ENCODE measurements at regions not wholly inside any gene's neighbourhood (a gene's known extent, or its start where the extent isn't known, plus 50 kb on each side); places are given as distances from the start of the nearest gene placed in this dataset.
"Not testable (repeated sequence)": the region's sequence is repeated elsewhere in the genome, so short reads cannot be mapped to it uniquely, and the experiment has no call there.

DNA sequence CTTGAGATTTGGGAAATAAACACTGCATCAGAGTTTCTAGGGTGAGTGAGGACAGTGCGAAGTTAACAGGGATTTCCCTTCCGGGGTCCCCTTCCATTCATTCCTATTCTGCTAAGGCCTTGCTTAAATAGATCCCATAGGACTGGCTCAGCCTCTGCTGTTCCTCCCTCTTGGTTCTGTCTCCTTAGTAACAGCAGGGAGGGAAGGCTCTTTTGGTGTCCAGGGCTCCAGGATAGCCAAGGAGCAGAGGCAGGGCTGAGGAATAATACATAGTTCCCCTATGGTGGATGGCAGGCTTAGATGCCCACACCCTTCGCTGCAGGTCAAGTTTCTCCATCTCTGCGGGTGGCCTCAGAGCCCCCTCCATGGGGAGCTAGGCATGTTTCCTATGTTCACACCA is 591.7 kb downstream of the ACTL7B start:
- H3K36me3 ChIP-seq (ENCODE audit: control insufficient read depth, insufficient read depth, low read length): no peaks in the 10 kb centered on the region
- FAIRE-seq: no peak
- H3K4me3 ChIP-seq (ENCODE audit: low read depth, low read length): no peak overlapping the region
- H3K27me3 ChIP-seq (ENCODE audit: control insufficient read depth, insufficient read depth, low read length): no peaks in the 10 kb centered on the region
- no peak for DNase-seq (ENCODE audit: low read depth)
- TF ChIP-seq CTCF (IDR thresholded peaks at IDR 0.05; ENCODE audit: insufficient read depth, low read length, severe bottlenecking): no peak

DNA sequence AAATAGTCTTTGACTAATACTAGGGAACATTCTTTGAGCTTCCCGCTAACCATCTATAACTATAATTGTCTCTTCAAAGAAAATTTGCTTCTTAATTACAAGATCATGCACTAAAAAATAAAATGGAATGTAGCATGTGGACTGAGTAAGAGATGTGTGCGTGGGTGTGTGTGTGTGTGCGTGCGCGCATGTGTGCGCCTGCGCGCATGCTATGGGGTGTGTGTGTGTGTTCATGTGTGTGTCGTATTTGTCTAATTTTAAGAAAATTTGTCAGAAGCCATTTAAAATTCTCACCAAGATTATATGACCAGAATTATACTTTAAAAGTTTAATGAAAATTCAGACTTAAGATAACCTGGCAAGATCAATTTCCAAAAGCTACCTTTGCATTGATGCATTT is 593.0 kb downstream of the ACTL7B start:
- no peaks in the 10 kb centered on the region for H3K36me3 ChIP-seq (ENCODE audit: control insufficient read depth, insufficient read depth, low read length)
- no peak for TF ChIP-seq CTCF (IDR thresholded peaks at IDR 0.05; ENCODE audit: insufficient read depth, low read length, severe bottlenecking)
- no peak overlapping the region for H3K4me3 ChIP-seq (ENCODE audit: low read depth, low read length)
- DNase-seq (ENCODE audit: low read depth): no peak
- no peaks in the 10 kb centered on the region for H3K27me3 ChIP-seq (ENCODE audit: control insufficient read depth, insufficient read depth, low read length)
- no peak for FAIRE-seq

DNA sequence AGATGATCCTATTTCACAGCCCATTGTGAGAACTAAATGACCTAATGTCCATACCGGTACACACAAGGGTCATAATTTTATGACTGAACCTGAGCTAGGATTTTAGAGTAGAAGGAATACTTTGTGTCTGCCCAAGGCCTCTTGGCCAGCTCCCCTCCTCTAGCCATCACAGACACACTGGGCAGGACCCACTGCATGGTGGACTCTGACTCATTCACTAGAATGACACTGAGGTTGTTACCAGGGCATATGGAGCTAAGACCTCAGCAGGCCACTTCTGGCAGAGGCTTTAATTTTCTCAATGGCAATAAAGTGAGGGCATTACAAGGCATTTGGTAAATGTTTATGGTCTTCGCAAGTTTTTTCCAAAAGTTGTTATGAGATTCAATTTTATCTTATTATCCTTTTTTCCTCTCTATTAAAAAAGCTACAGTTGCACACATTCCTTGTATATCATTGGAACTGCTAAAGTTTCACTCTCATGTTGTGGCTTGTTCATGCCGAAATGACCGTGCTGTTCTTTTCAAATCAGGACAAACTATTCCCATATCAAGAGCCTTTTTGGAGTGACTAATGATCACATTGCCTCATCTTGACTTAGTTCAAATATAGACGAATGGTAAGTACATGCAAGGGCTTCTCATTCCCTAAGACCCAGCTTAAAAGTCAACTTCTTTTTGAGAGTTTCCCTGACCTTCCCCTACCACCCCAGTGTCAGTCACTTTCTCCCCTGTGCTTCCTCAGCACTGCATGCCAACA is 595.7 kb downstream of the ACTL7B start:
- H3K27me3 ChIP-seq (ENCODE audit: control insufficient read depth, insufficient read depth, low read length): no peaks in the 10 kb centered on the region
- FAIRE-seq: peak; percentile 23
- no peaks in the 10 kb centered on the region for H3K36me3 ChIP-seq (ENCODE audit: control insufficient read depth, insufficient read depth, low read length)
- no peak for TF ChIP-seq CTCF (IDR thresholded peaks at IDR 0.05; ENCODE audit: insufficient read depth, low read length, severe bottlenecking)
- peak; percentile 99 for DNase-seq (ENCODE audit: low read depth)
- no peak overlapping the region for H3K4me3 ChIP-seq (ENCODE audit: low read depth, low read length)

GRCh38 chr9:108258640-108259039 is 597.1 kb downstream of the ACTL7B start:
- FAIRE-seq (no peak), DNase-seq (ENCODE audit: low read depth) (no peak)
- H3K4me3 ChIP-seq (ENCODE audit: low read depth, low read length): no peak overlapping the region
- no peaks in the 10 kb centered on the region for H3K27me3 ChIP-seq (ENCODE audit: control insufficient read depth, insufficient read depth, low read length)
- TF ChIP-seq CTCF (IDR thresholded peaks at IDR 0.05; ENCODE audit: insufficient read depth, low read length, severe bottlenecking): no peak
- no peaks in the 10 kb centered on the region for H3K36me3 ChIP-seq (ENCODE audit: control insufficient read depth, insufficient read depth, low read length)

GRCh38 chr9:108257382-108257781 is 598.4 kb downstream of the ACTL7B start:
- FAIRE-seq: no peak
- DNase-seq (ENCODE audit: low read depth): peak; percentile 78
- Histone ChIP-seq H3K36me3 (ENCODE audit: control insufficient read depth, insufficient read depth, low read length) (no peaks in the 10 kb centered on the region), H3K27me3 (ENCODE audit: control insufficient read depth, insufficient read depth, low read length) (no peaks in the 10 kb centered on the region), H3K4me3 (ENCODE audit: low read depth, low read length) (no peak overlapping the region)
- no peak for TF ChIP-seq CTCF (IDR thresholded peaks at IDR 0.05; ENCODE audit: insufficient read depth, low read length, severe bottlenecking)

DNA sequence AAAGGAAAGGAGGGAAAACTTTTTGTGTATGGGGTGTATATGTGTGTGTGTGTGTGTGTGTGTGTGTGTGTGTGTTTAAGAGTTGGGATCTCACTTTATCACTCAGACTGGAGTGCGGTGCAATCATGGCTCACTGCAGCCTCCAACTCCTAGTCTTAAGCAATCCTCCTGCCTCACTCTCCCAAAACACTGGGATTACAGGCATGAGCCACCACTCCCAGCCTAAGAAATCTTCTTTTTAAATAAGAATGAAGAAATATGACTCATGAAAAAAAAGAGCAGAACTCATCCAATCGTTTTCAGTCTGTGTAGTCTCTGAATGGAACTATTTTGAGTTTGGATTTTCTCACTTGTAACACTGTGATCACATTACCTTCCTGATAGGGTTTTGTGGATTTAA is 601.5 kb downstream of the ACTL7B start:
- no peak for FAIRE-seq

GRCh38 chr9:108247391-108247790 is 608.4 kb downstream of the ACTL7B start:
- not testable (repeated sequence) for H3K4me3 ChIP-seq (ENCODE audit: low read depth, low read length); H3K36me3 ChIP-seq (ENCODE audit: control insufficient read depth, insufficient read depth, low read length); DNase-seq (ENCODE audit: low read depth); H3K27me3 ChIP-seq (ENCODE audit: control insufficient read depth, insufficient read depth, low read length); FAIRE-seq

More for the DNA sequence above, 601.5 kb downstream of the ACTL7B start:
- Histone ChIP-seq H3K36me3 (ENCODE audit: control insufficient read depth, insufficient read depth, low read length) (no peaks in the 10 kb centered on the region), H3K27me3 (ENCODE audit: control insufficient read depth, insufficient read depth, low read length) (no peaks in the 10 kb centered on the region), H3K4me3 (ENCODE audit: low read depth, low read length) (no peak overlapping the region)
- DNase-seq (ENCODE audit: low read depth): peak; percentile 45
- no peak for TF ChIP-seq CTCF (IDR thresholded peaks at IDR 0.05; ENCODE audit: insufficient read depth, low read length, severe bottlenecking)

Measured in bronchial epithelial cell (primary cell).